Left cardiac atrium (tissue), 4 donors: ENCODE measurements at regions not wholly inside any gene's neighbourhood (a gene's known extent, or its start where the extent isn't known, plus 50 kb on each side); places are given as distances from the start of the nearest gene placed in this dataset.

Source experiments
- ATAC-seq, 2 donors: fragments of 200-7000 bp; cut with Tn5 transposase; one replicate each; pipeline ENCODE4 v1.9.1; 2020; ENCODE audit warnings: mild to moderate bottlenecking in 2 of 2, moderate library complexity in 2 of 2
- DNase-seq: peaks from one replicate; pipeline ENCODE4 v3.0.0-alpha.2; 2020
- intact Hi-C, 2 donors: fragments of 100-400 bp; cut with DNase I; formaldehyde crosslinking; loops; one replicate each; pipeline versions ENCODE4 v1.14.1 to v1.15.1; 2022 to 2023
- donor health status: DM: no; HTN: yes; CAD: no.
- donor health status: DM: no; HTN: yes; CAD: no; lungs with severe emphysema.
- donor health status: DM: yes; HTN: yes; CAD: no.
- donor health status: Dilated cardiomyopathy.

DNA sequence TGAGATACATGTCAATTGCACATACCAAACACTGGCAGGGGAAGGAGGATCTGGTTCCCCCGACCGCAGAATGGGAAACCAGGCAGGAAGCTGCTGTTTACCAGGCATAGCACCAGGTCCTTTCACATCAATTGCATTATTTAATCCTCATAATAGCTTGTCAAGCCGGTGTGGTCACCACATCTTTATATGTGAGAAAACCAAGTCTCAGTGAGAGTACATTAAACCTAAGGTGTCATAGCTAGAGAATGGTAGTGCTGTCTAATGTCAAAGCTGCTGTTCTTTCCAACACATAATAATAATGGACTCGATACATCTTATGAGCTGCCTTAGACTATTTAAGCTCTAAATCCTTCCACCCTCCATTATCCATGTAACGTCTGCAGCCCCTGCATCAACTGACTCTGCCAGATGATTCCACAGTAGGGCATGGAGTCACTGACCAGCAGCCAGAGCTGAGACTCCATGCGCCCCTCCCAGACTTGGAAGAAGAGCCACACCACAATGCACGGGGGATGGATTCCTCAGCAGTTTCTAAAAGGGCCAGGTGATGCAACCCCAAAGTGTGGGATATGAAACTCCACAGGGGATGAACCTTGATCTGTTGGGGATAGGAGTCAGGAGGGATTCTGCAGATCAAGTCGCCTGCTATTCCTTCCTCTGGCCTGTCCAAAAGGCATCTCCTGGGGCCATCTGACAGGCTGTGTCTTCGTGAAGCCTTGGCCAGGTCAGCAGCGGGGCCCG lies 71.8 kb downstream of the GPR6 start:
- intact Hi-C loops, result no loop called here
- ATAC-seq (no peak), DNase-seq (no peak)
